OCI-LY7 (cell line): ENCODE measurements at regions not wholly inside any gene's neighbourhood (a gene's known extent, or its start where the extent isn't known, plus 50 kb on each side); places are given as distances from the start of the nearest gene placed in this dataset.

Experiments
- EZH2phosphoT487 ChIP-seq: fragments of 200-600 bp; sonication (generic); IDR thresholded peaks from 2 replicates; pipeline ENCODE4 v1.6.1; 2018; ENCODE audit warnings: low read depth, borderline replicate concordance, mild to moderate bottlenecking, mixed run types, antibody characterized with exemption, low read length, moderate library complexity, mixed read lengths
- TF ChIP-seq, protein P1 (sequence below): fragments of 200-600 bp; sonication (generic); conservative IDR thresholded peaks from 2 replicates; pipeline ENCODE4 v1.5.1; 2014; ENCODE audit warnings: mild to moderate bottlenecking, antibody characterized with exemption, low read length, moderate library complexity, mixed read lengths

GRCh38 chr11:23759489-23759888, 737.4 kb upstream of the LUZP2 start:
- TF ChIP-seq, protein P1, sequence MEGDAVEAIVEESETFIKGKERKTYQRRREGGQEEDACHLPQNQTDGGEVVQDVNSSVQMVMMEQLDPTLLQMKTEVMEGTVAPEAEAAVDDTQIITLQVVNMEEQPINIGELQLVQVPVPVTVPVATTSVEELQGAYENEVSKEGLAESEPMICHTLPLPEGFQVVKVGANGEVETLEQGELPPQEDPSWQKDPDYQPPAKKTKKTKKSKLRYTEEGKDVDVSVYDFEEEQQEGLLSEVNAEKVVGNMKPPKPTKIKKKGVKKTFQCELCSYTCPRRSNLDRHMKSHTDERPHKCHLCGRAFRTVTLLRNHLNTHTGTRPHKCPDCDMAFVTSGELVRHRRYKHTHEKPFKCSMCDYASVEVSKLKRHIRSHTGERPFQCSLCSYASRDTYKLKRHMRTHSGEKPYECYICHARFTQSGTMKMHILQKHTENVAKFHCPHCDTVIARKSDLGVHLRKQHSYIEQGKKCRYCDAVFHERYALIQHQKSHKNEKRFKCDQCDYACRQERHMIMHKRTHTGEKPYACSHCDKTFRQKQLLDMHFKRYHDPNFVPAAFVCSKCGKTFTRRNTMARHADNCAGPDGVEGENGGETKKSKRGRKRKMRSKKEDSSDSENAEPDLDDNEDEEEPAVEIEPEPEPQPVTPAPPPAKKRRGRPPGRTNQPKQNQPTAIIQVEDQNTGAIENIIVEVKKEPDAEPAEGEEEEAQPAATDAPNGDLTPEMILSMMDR = no peak
- TF ChIP-seq EZH2phosphoT487 = no peak
